ENCODE measurements at regions not wholly inside any gene's neighbourhood (a gene's known extent, or its start where the extent isn't known, plus 50 kb on each side); places are given as distances from the start of the nearest gene placed in this dataset.

- TF ChIP-seq EZH2 (IDR thresholded peaks at IDR 0.05; ENCODE audit: low read length), result no peak
- TF ChIP-seq, protein P1, sequence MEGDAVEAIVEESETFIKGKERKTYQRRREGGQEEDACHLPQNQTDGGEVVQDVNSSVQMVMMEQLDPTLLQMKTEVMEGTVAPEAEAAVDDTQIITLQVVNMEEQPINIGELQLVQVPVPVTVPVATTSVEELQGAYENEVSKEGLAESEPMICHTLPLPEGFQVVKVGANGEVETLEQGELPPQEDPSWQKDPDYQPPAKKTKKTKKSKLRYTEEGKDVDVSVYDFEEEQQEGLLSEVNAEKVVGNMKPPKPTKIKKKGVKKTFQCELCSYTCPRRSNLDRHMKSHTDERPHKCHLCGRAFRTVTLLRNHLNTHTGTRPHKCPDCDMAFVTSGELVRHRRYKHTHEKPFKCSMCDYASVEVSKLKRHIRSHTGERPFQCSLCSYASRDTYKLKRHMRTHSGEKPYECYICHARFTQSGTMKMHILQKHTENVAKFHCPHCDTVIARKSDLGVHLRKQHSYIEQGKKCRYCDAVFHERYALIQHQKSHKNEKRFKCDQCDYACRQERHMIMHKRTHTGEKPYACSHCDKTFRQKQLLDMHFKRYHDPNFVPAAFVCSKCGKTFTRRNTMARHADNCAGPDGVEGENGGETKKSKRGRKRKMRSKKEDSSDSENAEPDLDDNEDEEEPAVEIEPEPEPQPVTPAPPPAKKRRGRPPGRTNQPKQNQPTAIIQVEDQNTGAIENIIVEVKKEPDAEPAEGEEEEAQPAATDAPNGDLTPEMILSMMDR (optimal IDR thresholded peaks at IDR 0.05 in 1 of 3, IDR thresholded peaks at IDR 0.05 in 1 of 3, conservative IDR thresholded peaks at IDR 0.05 in 1 of 3; ENCODE audit: extremely low read depth in 1 of 3, insufficient read depth in 2 of 3, low read length in 3 of 3), result no peak
These were observed 52.7 kb upstream of the HERPUD2 start for GRCh38 chr7:35747611-35748010.
